Esophagus muscularis mucosa (tissue), 4 donors: ENCODE measurements at regions not wholly inside any gene's neighbourhood (a gene's known extent, or its start where the extent isn't known, plus 50 kb on each side); places are given as distances from the start of the nearest gene placed in this dataset.

Source experiments
- CTCF ChIP-seq, 3 experiments: fragments of 200-600 bp in 2 of 3; fragments of 450-650 bp in 1 of 3; sonication (generic) in 2 of 3; IDR thresholded peaks; one replicate each; pipeline ENCODE4 v1.5.1; 2017 to 2019; ENCODE audit warnings: antibody characterized with exemption in 3 of 3, mild to moderate bottlenecking in 2 of 3, moderate library complexity in 1 of 3
- EP300 ChIP-seq: sonication (generic); formaldehyde crosslinking; IDR thresholded peaks from one replicate; pipeline ENCODE4 v1.6.1; 2017; ENCODE audit warnings: antibody characterized with exemption
- POLR2A ChIP-seq: fragments of 450-650 bp; IDR thresholded peaks from one replicate; pipeline ENCODE4 v1.6.1; 2017; ENCODE audit warnings: antibody characterized with exemption, moderate library complexity, mild to moderate bottlenecking, low read depth

GRCh38 chr9:7242126-7242525 lies 484.4 kb downstream of the KDM4C start:
- no peak for TF ChIP-seq CTCF (IDR thresholded peaks at IDR 0.05)
- TF ChIP-seq EP300 = no peak
- TF ChIP-seq POLR2A = no peak
